HFF-Myc (cell line): ENCODE measurements at regions not wholly inside any gene's neighbourhood (a gene's known extent, or its start where the extent isn't known, plus 50 kb on each side); places are given as distances from the start of the nearest gene placed in this dataset.

ENCODE experiments used
- DNase-seq: peaks from one replicate; pipeline ENCODE4 v3.0.0-alpha.2; 2011; ENCODE audit warnings: low read depth; ENCODE audit errors: extremely low read depth
- H3K4me3 ChIP-seq: replicated peaks from 2 replicates; pipeline ENCODE4 v1.5.1; 2011; ENCODE audit warnings: low read depth, mild to moderate bottlenecking, control low read depth, low read length
- CTCF ChIP-seq: IDR thresholded peaks from 2 replicates; pipeline ENCODE4 v1.5.1; 2012; ENCODE audit warnings: mild to moderate bottlenecking, low read depth, low read length, control low read depth; ENCODE audit errors: missing control alignments

DNA sequence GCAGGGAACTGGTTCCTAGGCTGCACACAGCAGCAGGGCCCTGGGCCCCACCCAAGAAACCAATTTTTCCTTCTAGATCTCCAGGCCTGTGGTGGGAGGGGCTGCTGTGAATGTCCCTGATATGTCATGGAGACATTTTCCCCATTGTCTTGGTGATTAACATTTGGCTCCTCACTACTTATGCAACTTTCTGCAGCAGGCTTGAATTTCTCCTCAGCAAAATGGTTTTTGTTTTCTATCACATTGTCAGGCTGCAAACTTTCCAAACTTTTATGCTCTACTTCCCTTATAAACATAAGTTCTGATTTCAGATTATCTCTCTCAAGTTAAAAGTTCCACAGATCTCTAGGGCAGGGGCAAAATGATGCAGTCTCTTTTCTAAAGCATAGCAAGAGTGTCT lies 310.2 kb upstream of the PCDH20 start:
- TF ChIP-seq CTCF: no peak
- no peak for DNase-seq
- H3K4me3 ChIP-seq: no peak overlapping the region

- DNase-seq: no peak
- no peak for TF ChIP-seq CTCF
- H3K4me3 ChIP-seq: no peak overlapping the region
Observed at GRCh38 chr13:61722119-61722518, 306.5 kb upstream of the PCDH20 start.

GRCh38 chr13:61712621-61713020 lies 297.0 kb upstream of the PCDH20 start:
- DNase-seq: no peak
- TF ChIP-seq CTCF: no peak
- no peak overlapping the region for H3K4me3 ChIP-seq

DNA sequence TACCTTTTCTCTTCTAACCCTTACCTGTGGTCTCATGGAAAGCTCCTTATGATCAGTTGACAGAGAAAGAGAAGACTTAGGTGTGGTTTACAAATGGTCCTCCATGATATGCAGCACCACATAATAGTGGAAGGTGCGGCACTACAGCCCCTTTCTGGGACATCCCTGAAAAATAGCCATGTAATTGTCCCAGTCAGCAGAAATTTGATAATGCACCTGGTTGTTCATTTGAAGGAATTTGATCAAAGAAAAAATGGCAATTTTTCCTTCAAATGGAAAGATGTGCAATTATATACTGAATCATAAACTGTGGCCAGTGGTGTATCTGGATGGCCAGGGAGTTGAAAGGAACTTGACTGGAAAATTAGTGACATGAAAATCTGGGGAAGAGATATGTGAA lies 293.6 kb upstream of the PCDH20 start:
- TF ChIP-seq CTCF: no peak
- DNase-seq: no peak
- no peak overlapping the region for H3K4me3 ChIP-seq

GRCh38 chr13:61706899-61707298 lies 291.2 kb upstream of the PCDH20 start:
- TF ChIP-seq CTCF: no peak
- DNase-seq: no peak
- no peak overlapping the region for H3K4me3 ChIP-seq

DNA sequence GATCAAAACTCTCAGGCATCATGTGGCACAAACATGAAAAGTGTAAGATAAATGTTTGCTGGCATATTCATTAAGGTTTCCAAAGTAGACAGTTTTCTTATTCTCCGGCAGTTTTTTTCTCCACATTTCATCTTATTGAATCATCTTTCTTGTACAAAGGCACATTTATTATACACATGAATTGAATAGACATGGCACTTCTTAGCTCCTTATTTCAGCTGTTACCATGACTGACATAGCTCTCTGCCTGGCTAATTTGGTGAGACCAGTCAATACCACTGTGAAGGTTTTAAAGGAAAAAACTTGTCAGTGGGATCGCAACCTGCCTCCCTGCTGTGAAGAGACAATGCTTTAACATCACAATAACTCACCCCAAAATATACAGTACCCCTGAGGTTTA lies 285.0 kb upstream of the PCDH20 start:
- no peak for DNase-seq
- no peak for TF ChIP-seq CTCF
- no peak overlapping the region for H3K4me3 ChIP-seq

- TF ChIP-seq CTCF: no peak
- H3K4me3 ChIP-seq: no peak overlapping the region
- DNase-seq: no peak
Observed at GRCh38 chr13:61700181-61700580, 284.5 kb upstream of the PCDH20 start.
